Endothelial cell of umbilical vein (primary cell): ENCODE measurements at regions not wholly inside any gene's neighbourhood (a gene's known extent, or its start where the extent isn't known, plus 50 kb on each side); places are given as distances from the start of the nearest gene placed in this dataset.

Source experiments
- BruUV-seq: library from RNA; stranded (reverse); fragments of 400-500 nt; replicated peaks from 2 replicates; lab custom pipeline; 2021; lab: Mats Ljungman, UMichigan
- CTCF ChIA-PET: fragments of 300-600, 350-600 bp; sonication (Branson Sonifier 250); formaldehyde crosslinking; loops from one replicate; lab custom pipeline; 2021; ENCODE audit warnings: antibody characterized with exemption, inconsistent platforms; lab: Charles Lee
- POLR2A ChIA-PET: fragments of 300-600, 350-600 bp; sonication (Branson Sonifier 250); formaldehyde crosslinking; loops from one replicate; lab custom pipeline; 2021; ENCODE audit warnings: antibody characterized with exemption, inconsistent platforms; lab: Charles Lee
- DNase-seq: peaks from one replicate; pipeline ENCODE4 v3.0.0-alpha.2; 2011; ENCODE audit warnings: low read depth, low spot score
- FAIRE-seq: peaks from 2 replicates; lab custom pipeline; 2011; peaks lifted over from hg19 to GRCh38; lab: Jason Lieb, UNC
- H2AFZ ChIP-seq: 2 replicates; pipeline ENCODE4 v1.6.0; 2012; ENCODE audit warnings: low read depth, low read length, control low read depth, inconsistent platforms
- H3K27ac ChIP-seq: 2 replicates; pipeline ENCODE4 v1.5.1; 2011; ENCODE audit warnings: low read depth, mild to moderate bottlenecking, control low read depth, low read length, moderate library complexity; ENCODE audit not compliant: insufficient read depth
- H3K27me3 ChIP-seq, 2 experiments: 2 replicates each; pipeline versions ENCODE4 v1.6.0 to v1.6.1; 2011; ENCODE audit warnings: low read length in 2 of 2, mixed read lengths in 1 of 2; ENCODE audit not compliant: control insufficient read depth in 2 of 2, insufficient read depth in 2 of 2
- H3K36me3 ChIP-seq, 2 experiments: 2 replicates in 1 of 2; 3 replicates in 1 of 2; pipeline ENCODE4 v1.5.1; 2011; ENCODE audit warnings: low read length in 2 of 2, mild to moderate bottlenecking in 1 of 2, moderate library complexity in 1 of 2; ENCODE audit not compliant: control insufficient read depth in 2 of 2, insufficient read depth in 2 of 2; ENCODE audit errors: extremely low read depth in 1 of 2
- H3K4me1 ChIP-seq: 3 replicates; pipeline ENCODE4 v1.5.1; 2011; ENCODE audit warnings: mild to moderate bottlenecking, low read length; ENCODE audit not compliant: control insufficient read depth, insufficient read depth; ENCODE audit errors: extremely low read depth
- H3K4me2 ChIP-seq: 2 replicates; pipeline ENCODE4 v1.6.1; 2011; ENCODE audit warnings: low read length, control low read depth, mixed read lengths; ENCODE audit not compliant: insufficient read depth
- H3K4me3 ChIP-seq, 3 experiments: fragments of 200-600 bp in 1 of 3; sonication (generic), shearing (Covaris generic) in 1 of 3; replicated peaks in 1 of 3; 2 replicates each; pipeline ENCODE4 v1.5.1; 2011 to 2016; ENCODE audit warnings: control low read depth in 3 of 3, low read length in 3 of 3, mild to moderate bottlenecking in 2 of 3, inconsistent platforms in 1 of 3, low read depth in 1 of 3, moderate library complexity in 1 of 3; ENCODE audit not compliant: insufficient read depth in 1 of 3
- H3K79me2 ChIP-seq: 2 replicates; pipeline ENCODE4 v1.6.0; 2012; ENCODE audit warnings: low read length, inconsistent platforms; ENCODE audit not compliant: control insufficient read depth, insufficient read depth
- H3K9ac ChIP-seq: replicated peaks from 2 replicates; pipeline ENCODE3; 2011; ENCODE audit warnings: low read length, control low read depth; ENCODE audit not compliant: insufficient read depth; ENCODE audit errors: extremely low read depth
- H3K9me1 ChIP-seq: replicated peaks from 3 replicates; pipeline ENCODE4 v1.6.0; 2011; ENCODE audit warnings: mild to moderate bottlenecking, low read length; ENCODE audit not compliant: control insufficient read depth, insufficient read depth; ENCODE audit errors: extremely low read depth
- H3K9me3 ChIP-seq: replicated peaks from 2 replicates; pipeline ENCODE4 v1.5.1; 2012; ENCODE audit warnings: low read length, inconsistent platforms; ENCODE audit not compliant: control insufficient read depth, insufficient read depth
- H4K20me1 ChIP-seq: replicated peaks from 2 replicates; pipeline ENCODE3; 2011; ENCODE audit warnings: mild to moderate bottlenecking, low read length; ENCODE audit not compliant: control insufficient read depth, insufficient read depth; ENCODE audit errors: extremely low read depth
- CTCF ChIP-seq, 2 donors: IDR thresholded peaks; 1 replicate in 1 of 2; 2 replicates in 1 of 2; pipeline ENCODE4 v1.5.1; 2011; ENCODE audit warnings: low read length in 2 of 2, mild to moderate bottlenecking in 2 of 2, moderate library complexity in 2 of 2, control low read depth in 1 of 2, inconsistent platforms in 1 of 2, low read depth in 1 of 2; ENCODE audit not compliant: insufficient read depth in 1 of 2; ENCODE audit errors: extremely low read depth in 1 of 2
- EZH2 ChIP-seq: IDR thresholded peaks from 2 replicates; pipeline ENCODE4 v1.6.1; 2012; ENCODE audit warnings: borderline replicate concordance, low read depth, mild to moderate bottlenecking, moderate library complexity, low read length, inconsistent platforms; ENCODE audit not compliant: severe bottlenecking
- FOS ChIP-seq: IDR thresholded peaks from 2 replicates; pipeline ENCODE4 v1.6.1; 2011; ENCODE audit warnings: mild to moderate bottlenecking, low read length, moderate library complexity, borderline replicate concordance; ENCODE audit not compliant: insufficient read depth
- GATA2 ChIP-seq: IDR thresholded peaks from 2 replicates; pipeline ENCODE4 v1.7.0; 2011; ENCODE audit warnings: low read depth, mild to moderate bottlenecking, moderate library complexity, mixed read lengths, low read length; ENCODE audit not compliant: insufficient read length, insufficient read depth
- JUN ChIP-seq: IDR thresholded peaks from 2 replicates; pipeline ENCODE4 v1.6.1; 2011; ENCODE audit warnings: borderline replicate concordance, low read depth; ENCODE audit not compliant: insufficient read length, insufficient read depth
- MAX ChIP-seq: IDR thresholded peaks from 2 replicates; pipeline ENCODE4 v1.6.1; 2011; ENCODE audit not compliant: insufficient read depth, insufficient read length
- MYC ChIP-seq: IDR thresholded peaks from one replicate; pipeline ENCODE4 v1.6.1; 2011; ENCODE audit warnings: mild to moderate bottlenecking, low read depth, low read length
- POLR2A ChIP-seq: IDR thresholded peaks from 2 replicates; pipeline ENCODE4 v1.6.1; 2012; ENCODE audit warnings: low read depth, mild to moderate bottlenecking, control low read depth, low read length
- POLR2AphosphoS5 ChIP-seq: IDR thresholded peaks from 2 replicates; pipeline ENCODE4 v1.6.1; 2012; ENCODE audit warnings: low read depth, mild to moderate bottlenecking, control low read depth, low read length, moderate library complexity; ENCODE audit not compliant: insufficient read depth
- dilution Hi-C: fragments of 300-500 bp; cut with MboI; formaldehyde crosslinking; loops from one replicate; pipeline ENCODE4 v1.15.0; 2019; ENCODE audit warnings: low sequenced_read_pairs; ENCODE audit not compliant: extremely low pct_ligation_motif_present
- intact Hi-C: fragments of 100-400 bp; cut with micrococcal nuclease; formaldehyde crosslinking; loops from one replicate; pipeline ENCODE4 v1.10.0; 2022

DNA sequence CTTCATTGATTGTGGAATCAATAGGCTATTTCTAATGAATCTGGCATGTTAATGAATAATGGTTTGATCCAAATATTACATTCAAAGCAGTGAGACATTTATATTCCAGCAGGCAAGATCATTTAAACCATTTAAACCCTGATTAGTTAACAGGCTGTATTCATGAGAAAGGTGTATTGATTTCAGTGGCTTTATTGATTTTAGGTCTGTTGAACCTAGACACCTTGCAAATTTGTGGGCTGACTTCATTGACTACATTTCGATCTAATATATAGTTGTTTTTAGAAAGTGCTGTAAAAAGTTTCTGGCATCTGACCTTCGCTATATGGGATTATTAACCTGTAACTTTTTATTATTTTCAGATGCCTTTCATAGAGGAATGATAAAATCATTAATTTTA is 900.1 kb upstream of the CITED2 start:
- TF ChIP-seq MYC: no peak
- no peaks in the 10 kb centered on the region for H3K36me3 ChIP-seq
- dilution Hi-C loops (no loop called here), intact Hi-C loops (no loop called here)
- H3K9me1 ChIP-seq: no peaks in the 10 kb centered on the region
- no peaks in the 10 kb centered on the region for H3K9me3 ChIP-seq
- H3K4me2 ChIP-seq: no peak overlapping the region
- ChIA-PET CTCF (no interaction called here), POLR2A (no interaction called here)
- no peak overlapping the region for H3K27ac ChIP-seq
- no peaks in the 10 kb centered on the region for H4K20me1 ChIP-seq
- no TSS peak for BruUV-seq
- no peak overlapping the region for H3K4me3 ChIP-seq
- no peak for FAIRE-seq
- H3K79me2 ChIP-seq: no peaks in the 10 kb centered on the region
- no peak overlapping the region for H2AFZ ChIP-seq
- peaks cover 8% of the 10 kb centered on the region for H3K4me1 ChIP-seq
- no peaks in the 10 kb centered on the region for H3K27me3 ChIP-seq
- DNase-seq: no peak
- no peak overlapping the region for H3K9ac ChIP-seq

DNA sequence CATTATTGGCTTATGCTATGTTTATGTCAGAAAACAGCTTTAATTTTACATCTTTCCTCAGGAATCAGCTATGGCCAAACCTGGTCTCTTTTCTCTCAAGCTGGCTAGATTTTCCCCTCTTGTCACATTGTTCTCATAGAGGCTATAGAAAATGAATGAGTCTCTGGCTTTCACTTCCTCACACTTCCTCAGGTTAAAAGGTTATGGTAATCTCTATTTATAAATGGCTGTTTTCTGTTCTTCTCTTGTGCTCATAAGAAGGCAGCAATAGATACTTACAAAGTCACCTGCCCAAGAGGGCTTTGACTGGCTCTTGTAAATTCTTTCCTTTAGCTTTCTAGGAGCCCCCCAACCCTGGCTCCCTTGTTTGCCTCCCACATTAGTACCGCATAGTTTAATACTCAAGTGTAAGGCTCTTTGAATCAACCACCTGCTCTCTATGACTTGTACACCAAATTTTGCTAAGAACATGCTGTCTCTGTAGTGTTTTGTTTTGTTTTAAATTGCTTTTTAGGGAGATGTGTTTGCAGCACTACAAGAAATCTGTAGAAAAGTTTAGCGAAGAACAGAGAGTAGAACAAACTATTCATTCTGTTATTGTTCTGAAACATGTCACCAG is 897.4 kb upstream of the CITED2 start:
- intact Hi-C loops: loop anchor here (1.0 kb wide), 1 partner anchor 72 kb away; no protein-coding TSS in a partner anchor
- dilution Hi-C loops: no loop called here
- H3K4me3 ChIP-seq: no peak overlapping the region
- CTCF ChIA-PET: interaction anchor here (0.9 to 1.3 kb wide), 3 partner anchors 14 to 902 kb away, joined by 3 read pairs; no protein-coding TSS in a partner anchor
- no peak overlapping the region for H3K27ac ChIP-seq
- H3K36me3 ChIP-seq: no peaks in the 10 kb centered on the region
- H4K20me1 ChIP-seq: no peaks in the 10 kb centered on the region
- TF ChIP-seq FOS: no peak
- no peak for TF ChIP-seq POLR2AphosphoS5
- TF ChIP-seq MYC: no peak
- no peak for TF ChIP-seq EZH2
- no peak for TF ChIP-seq CTCF (IDR thresholded peaks at IDR 0.05; ENCODE audit: extremely low read depth in 1 of 2, insufficient read depth in 1 of 2, low read depth in 1 of 2, low read length in 2 of 2)
- TF ChIP-seq JUN: no peak
- no peak for TF ChIP-seq MAX
- no peak for TF ChIP-seq POLR2A
- no peak for TF ChIP-seq GATA2
- no TSS peak for BruUV-seq
- no peak overlapping the region for H2AFZ ChIP-seq
- H3K9me3 ChIP-seq: no peaks in the 10 kb centered on the region
- peak overlapping the region; percentile 36 for H3K4me2 ChIP-seq
- H3K27me3 ChIP-seq: no peaks in the 10 kb centered on the region
- H3K4me1 ChIP-seq: peaks cover 8% of the 10 kb centered on the region
- H3K9me1 ChIP-seq: no peaks in the 10 kb centered on the region
- FAIRE-seq (peak; percentile 50), DNase-seq (peak; percentile 73)
- no peak overlapping the region for H3K9ac ChIP-seq
- POLR2A ChIA-PET: no interaction called here
- no peaks in the 10 kb centered on the region for H3K79me2 ChIP-seq
